Vagina (tissue), 2 donors: ENCODE measurements at regions not wholly inside any gene's neighbourhood (a gene's known extent, or its start where the extent isn't known, plus 50 kb on each side); places are given as distances from the start of the nearest gene placed in this dataset.

Source experiments
- DNase-seq, 2 donors: peaks; one replicate each; pipeline ENCODE4 v3.0.0-alpha.2; 2017; ENCODE audit errors: extremely low spot score in 2 of 2
- H3K27ac ChIP-seq: fragments of 200-600 bp; sonication (generic); one replicate; pipeline ENCODE4 v1.5.1; 2019
- H3K27me3 ChIP-seq: fragments of 200-600 bp; sonication (generic); one replicate; pipeline ENCODE4 v1.5.1; 2019
- H3K36me3 ChIP-seq, 2 donors: fragments of 200-600 bp; sonication (generic); one replicate each; pipeline ENCODE4 v1.5.1; 2017 to 2019
- H3K4me1 ChIP-seq: fragments of 200-600 bp; sonication (generic); one replicate; pipeline ENCODE4 v1.5.1; 2019
- H3K4me3 ChIP-seq, 2 donors: fragments of 200-600 bp; sonication (generic); 1 replicate in 1 of 2; 2 replicates in 1 of 2; pipeline ENCODE4 v1.5.1; 2016 to 2019
- H3K9me3 ChIP-seq: fragments of 200-600 bp; sonication (generic); one replicate; pipeline ENCODE4 v1.5.1; 2019
- CTCF ChIP-seq, 3 experiments: fragments of 450-650 bp in 2 of 3; fragments of 200-600 bp in 1 of 3; sonication (generic) in 1 of 3; IDR thresholded peaks; one replicate each; pipeline ENCODE4 v1.5.1; 2017 to 2019; ENCODE audit warnings: antibody characterized with exemption in 3 of 3, mild to moderate bottlenecking in 2 of 3, moderate library complexity in 2 of 3
- POLR2A ChIP-seq, 2 donors: fragments of 450-650 bp; IDR thresholded peaks; one replicate each; pipeline ENCODE4 v1.6.1; 2017; ENCODE audit warnings: antibody characterized with exemption in 2 of 2, mild to moderate bottlenecking in 2 of 2, moderate library complexity in 2 of 2
- POLR2AphosphoS5 ChIP-seq, 2 donors: sonication (generic); formaldehyde crosslinking; IDR thresholded peaks; one replicate each; pipeline ENCODE4 v1.9.0; 2017; ENCODE audit warnings: antibody characterized with exemption in 2 of 2, mild to moderate bottlenecking in 2 of 2, low read depth in 1 of 2; ENCODE audit not compliant: insufficient read depth in 1 of 2
- intact Hi-C: fragments of 100-400 bp; cut with DNase I; formaldehyde crosslinking; loops from one replicate; pipeline ENCODE4 v1.15.1; 2023

DNA sequence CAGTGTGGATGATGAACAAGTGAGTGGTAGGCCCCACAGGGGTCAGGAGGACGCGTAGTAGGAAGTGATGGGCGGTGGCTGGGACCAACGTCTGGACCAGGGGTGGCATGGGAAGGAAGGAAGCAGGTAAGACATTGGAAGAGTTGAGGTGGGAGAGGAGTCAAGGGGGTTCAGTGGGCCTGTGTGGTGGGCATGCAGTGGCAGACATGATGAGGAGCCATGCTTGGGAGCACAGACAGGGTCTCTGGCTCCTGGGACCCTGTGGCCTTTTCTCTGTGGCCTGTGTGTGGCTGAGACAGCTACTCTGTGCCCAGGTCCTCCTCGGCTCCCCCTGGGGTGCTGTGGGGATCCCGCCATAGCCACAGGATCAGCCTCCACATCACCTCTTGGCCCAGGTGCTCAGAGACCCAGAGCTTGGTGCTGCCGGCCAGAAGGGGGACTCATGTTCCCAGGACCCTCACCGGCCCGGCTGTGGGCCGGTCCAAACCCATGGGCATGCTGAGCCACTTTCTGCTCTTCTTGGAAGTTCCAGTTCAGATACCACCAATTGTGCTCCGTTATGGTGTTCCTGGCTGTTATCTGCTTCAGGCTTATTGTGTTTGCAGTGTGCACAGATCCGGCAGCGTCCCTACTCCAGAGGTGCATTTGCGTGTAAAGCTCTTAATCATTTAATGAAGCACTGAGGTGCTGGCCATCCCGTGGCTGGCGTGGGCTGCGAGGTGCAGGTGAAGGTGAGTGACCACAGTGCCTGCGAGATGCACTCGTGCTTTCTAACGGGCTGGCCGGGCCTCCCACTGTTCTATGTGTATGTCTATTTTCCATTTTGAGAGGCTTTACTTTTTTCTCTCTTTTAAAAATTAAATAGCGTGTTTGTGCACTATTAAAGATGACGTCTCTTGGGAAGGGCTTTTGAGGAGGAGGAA lies 147.9 kb downstream of the TEX29 start:
- Histone ChIP-seq H3K4me3 (no peak overlapping the region), H3K4me1 (no peaks in the 10 kb centered on the region), H3K9me3 (no peaks in the 10 kb centered on the region), H3K27ac (no peak overlapping the region), H3K27me3 (no peaks in the 10 kb centered on the region), H3K36me3 (no peaks in the 10 kb centered on the region)
- no peak for TF ChIP-seq POLR2AphosphoS5 (IDR thresholded peaks at IDR 0.05; ENCODE audit: insufficient read depth in 1 of 2, low read depth in 1 of 2)
- TF ChIP-seq POLR2A (IDR thresholded peaks at IDR 0.05) = no peak
- no peak for TF ChIP-seq CTCF (IDR thresholded peaks at IDR 0.05)
- intact Hi-C loops = no loop called here
- DNase-seq = peak; percentile 65 to 85

GRCh38 chr13:111469450-111469849 lies 149.0 kb downstream of the TEX29 start:
- peak in 1 of 2 donors; percentile 67 for DNase-seq
- intact Hi-C loops = no loop called here
- no peaks in the 10 kb centered on the region for H3K27me3 ChIP-seq
- H3K4me3 ChIP-seq = no peak overlapping the region
- TF ChIP-seq POLR2AphosphoS5 (IDR thresholded peaks at IDR 0.05; ENCODE audit: insufficient read depth in 1 of 2, low read depth in 1 of 2) = no peak
- no peak for TF ChIP-seq CTCF (IDR thresholded peaks at IDR 0.05)
- TF ChIP-seq POLR2A (IDR thresholded peaks at IDR 0.05) = no peak
- no peaks in the 10 kb centered on the region for H3K9me3 ChIP-seq
- H3K36me3 ChIP-seq = no peaks in the 10 kb centered on the region
- no peak overlapping the region for H3K27ac ChIP-seq
- H3K4me1 ChIP-seq = no peaks in the 10 kb centered on the region

DNA sequence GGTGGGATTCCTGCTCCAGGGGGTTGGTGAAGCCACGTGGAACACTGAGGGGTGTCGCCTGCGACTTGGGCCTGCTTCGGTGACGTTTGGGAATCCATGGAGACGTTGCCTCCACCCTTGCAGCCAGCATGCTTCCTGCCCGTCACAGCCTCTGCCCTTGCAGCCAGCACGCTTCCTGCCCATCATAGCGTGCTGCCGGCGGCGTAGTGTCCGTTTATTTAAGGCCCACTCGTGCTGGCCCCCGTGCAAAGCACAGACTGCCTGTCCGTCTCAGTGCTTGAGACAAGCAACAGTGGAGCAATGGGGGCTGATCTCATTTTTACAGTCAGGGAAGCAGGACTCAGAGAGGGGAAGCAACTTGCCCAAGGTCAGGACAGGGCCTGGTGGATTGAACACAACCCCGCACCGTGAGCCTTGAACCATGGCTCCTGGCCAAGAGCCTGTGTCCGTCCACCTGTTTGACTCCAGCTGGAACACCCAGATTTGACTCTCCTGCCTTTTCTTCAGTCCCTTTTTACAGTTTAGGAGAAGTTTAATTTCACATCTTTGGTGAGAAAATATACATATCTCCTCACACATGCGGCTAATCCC lies 149.6 kb downstream of the TEX29 start:
- H3K27ac ChIP-seq = no peak overlapping the region
- no peaks in the 10 kb centered on the region for H3K27me3 ChIP-seq
- intact Hi-C loops = loop anchor here (10.0 kb wide), 1 partner anchor 1135 kb away; no protein-coding TSS in a partner anchor
- H3K36me3 ChIP-seq = no peaks in the 10 kb centered on the region
- TF ChIP-seq POLR2A (IDR thresholded peaks at IDR 0.05) (no peak), POLR2AphosphoS5 (IDR thresholded peaks at IDR 0.05; ENCODE audit: insufficient read depth in 1 of 2, low read depth in 1 of 2) (no peak), CTCF (IDR thresholded peaks at IDR 0.05) (no peak)
- H3K9me3 ChIP-seq = no peaks in the 10 kb centered on the region
- H3K4me3 ChIP-seq = no peak overlapping the region
- no peaks in the 10 kb centered on the region for H3K4me1 ChIP-seq
- DNase-seq = peak in 1 of 2 donors; percentile 49

DNA sequence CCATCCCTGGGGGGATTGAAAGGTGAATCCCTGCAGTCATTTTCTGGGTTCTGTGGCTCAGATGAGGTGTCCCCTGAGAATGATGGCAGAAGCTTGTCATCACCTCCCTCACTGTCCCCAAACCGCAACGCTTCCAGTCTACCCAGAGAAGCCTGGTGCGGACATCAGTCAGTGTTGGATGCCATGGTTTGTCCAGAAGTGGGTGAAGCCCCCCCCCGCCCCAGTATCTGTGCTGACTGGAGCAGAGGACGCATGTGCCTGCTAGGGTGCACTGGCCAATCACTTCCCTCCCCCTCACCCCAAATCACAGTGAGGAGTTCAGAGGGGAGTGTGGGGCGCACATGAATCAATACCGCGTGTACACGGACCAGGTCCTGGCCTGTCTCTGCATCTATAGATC lies 150.5 kb downstream of the TEX29 start:
- DNase-seq = peak in 1 of 2 donors; percentile 49
- Histone ChIP-seq H3K4me1 (no peaks in the 10 kb centered on the region), H3K4me3 (no peak overlapping the region), H3K9me3 (no peaks in the 10 kb centered on the region), H3K27ac (no peak overlapping the region), H3K27me3 (no peaks in the 10 kb centered on the region), H3K36me3 (no peaks in the 10 kb centered on the region)
- intact Hi-C loops = loop anchor here (10.0 kb wide), 1 partner anchor 1134 kb away; no protein-coding TSS in a partner anchor
- TF ChIP-seq POLR2A (IDR thresholded peaks at IDR 0.05) (no peak), CTCF (IDR thresholded peaks at IDR 0.05) (no peak), POLR2AphosphoS5 (IDR thresholded peaks at IDR 0.05; ENCODE audit: insufficient read depth in 1 of 2, low read depth in 1 of 2) (no peak)
